ES-I3 (cell line): ENCODE measurements at regions not wholly inside any gene's neighbourhood (a gene's known extent, or its start where the extent isn't known, plus 50 kb on each side); places are given as distances from the start of the nearest gene placed in this dataset.

ENCODE experiments used
- H3K36me3 ChIP-seq: 2 replicates; pipeline ENCODE4 v1.6.1; 2013; ENCODE audit warnings: mild to moderate bottlenecking, low read length, control low read depth, moderate library complexity; ENCODE audit not compliant: insufficient read depth
- H3K4me1 ChIP-seq: 2 replicates; pipeline ENCODE4 v1.6.1; 2013; ENCODE audit warnings: mild to moderate bottlenecking, control low read depth, low read length; ENCODE audit not compliant: insufficient read depth
- H3K9ac ChIP-seq: 2 replicates; pipeline ENCODE4 v1.6.1; 2013; ENCODE audit warnings: low read depth, mild to moderate bottlenecking, low read length, moderate library complexity
- H3K9me3 ChIP-seq: 2 replicates; pipeline ENCODE4 v1.6.1; 2013; ENCODE audit warnings: mild to moderate bottlenecking, low read length, moderate library complexity; ENCODE audit not compliant: control insufficient read depth, insufficient read depth

DNA sequence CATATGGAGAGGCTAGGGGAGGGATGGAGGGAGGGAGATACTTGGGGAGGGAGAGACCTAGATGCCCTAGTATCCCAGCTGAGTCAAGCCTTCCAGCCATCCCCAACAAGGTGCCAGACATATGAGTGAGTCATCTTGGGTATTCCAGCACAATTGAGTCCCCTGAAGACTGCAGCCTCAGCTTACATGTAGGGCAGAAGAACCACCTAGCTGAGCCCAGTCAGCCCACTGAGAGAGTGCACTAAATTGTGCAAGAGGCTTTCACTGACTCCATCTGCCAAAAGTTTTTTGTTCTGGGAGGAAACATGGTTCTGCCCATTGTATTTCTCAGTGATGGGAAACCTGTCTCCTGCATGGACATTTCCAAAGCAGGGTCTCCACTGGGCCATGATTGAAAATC, 76.4 kb downstream of the FOXD2 start:
- Histone ChIP-seq H3K9ac (no peak overlapping the region), H3K4me1 (no peaks in the 10 kb centered on the region), H3K9me3 (no peaks in the 10 kb centered on the region), H3K36me3 (no peaks in the 10 kb centered on the region)

DNA sequence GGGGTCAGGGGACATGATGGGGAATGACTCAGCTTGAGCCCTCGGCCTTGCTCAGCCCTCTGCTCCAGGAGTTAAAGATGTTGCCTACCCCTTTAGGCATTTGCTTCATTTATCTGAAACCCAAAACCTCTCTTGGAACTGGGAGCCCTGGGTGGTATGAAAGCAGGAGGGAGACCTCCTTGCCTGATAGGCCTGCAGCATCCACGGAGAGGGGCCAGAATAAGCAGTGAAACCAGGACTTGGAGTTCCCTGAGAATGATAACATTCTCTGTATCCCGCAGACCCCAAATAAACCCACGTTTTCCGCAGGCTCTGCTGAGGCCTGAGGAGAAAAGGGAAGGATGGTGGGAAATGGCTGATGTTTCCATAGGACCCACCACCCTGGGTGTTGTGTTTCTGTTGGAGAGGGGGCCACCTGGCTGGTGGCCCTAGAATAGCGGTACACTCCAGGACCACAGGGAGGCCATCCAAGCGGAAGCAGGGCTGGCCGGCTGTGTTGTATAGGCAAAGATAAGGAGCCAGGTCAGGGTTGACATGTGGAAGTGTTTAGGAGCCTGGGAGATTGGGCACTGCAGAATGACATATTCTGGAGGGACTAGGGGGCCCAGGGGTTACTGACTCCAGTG, 77.4 kb downstream of the FOXD2 start:
- Histone ChIP-seq H3K9ac (no peak overlapping the region), H3K4me1 (no peaks in the 10 kb centered on the region), H3K36me3 (no peaks in the 10 kb centered on the region), H3K9me3 (no peaks in the 10 kb centered on the region)

DNA sequence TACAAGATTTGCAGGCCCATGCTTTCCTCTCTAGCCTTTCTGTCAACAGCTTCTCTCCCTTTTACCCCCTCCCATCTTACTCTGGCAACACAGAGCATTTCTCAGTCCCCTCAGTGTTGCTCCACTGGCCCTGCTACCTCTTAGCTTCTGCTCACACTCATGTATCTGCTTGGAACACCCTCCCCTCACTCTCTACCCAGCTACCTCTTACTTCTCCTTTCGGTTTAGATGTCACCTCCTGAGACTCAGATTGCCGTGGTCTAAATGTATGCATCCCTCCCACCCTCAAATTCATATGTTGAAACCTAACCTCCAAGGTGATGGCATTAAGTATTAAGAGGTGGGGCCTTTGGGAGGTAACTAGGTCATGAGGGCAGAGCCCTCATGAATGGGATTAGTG, 80.1 kb downstream of the FOXD2 start:
- no peak overlapping the region for H3K9ac ChIP-seq
- no peaks in the 10 kb centered on the region for H3K36me3 ChIP-seq
- peaks cover 2% of the 10 kb centered on the region; the same call in 1 of the 2 replicates for H3K4me1 ChIP-seq
- H3K9me3 ChIP-seq: no peaks in the 10 kb centered on the region

DNA sequence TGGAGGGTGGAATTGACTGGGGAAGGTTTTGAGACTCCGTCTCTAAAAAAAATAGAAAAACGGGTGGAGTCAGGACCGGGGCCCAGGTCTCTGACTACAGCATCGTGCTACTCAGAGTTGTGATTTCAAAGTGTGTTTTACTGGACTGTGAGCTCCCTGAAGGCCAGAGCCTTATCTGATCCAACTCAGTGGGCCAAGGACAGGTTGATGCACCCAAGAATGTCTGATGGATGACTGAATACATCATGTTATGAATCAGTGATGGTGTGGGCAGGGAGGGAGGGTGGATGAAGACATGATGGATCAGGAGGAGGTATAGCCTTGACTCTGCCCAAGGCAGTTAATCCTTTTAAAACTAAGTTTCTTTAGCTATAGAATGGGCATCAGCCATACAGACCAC, 81.6 kb downstream of the FOXD2 start:
- Histone ChIP-seq H3K36me3 (no peaks in the 10 kb centered on the region), H3K4me1 (peaks cover 10% of the 10 kb centered on the region; the same call in 1 of the 2 replicates), H3K9me3 (no peaks in the 10 kb centered on the region), H3K9ac (no peak overlapping the region)

DNA sequence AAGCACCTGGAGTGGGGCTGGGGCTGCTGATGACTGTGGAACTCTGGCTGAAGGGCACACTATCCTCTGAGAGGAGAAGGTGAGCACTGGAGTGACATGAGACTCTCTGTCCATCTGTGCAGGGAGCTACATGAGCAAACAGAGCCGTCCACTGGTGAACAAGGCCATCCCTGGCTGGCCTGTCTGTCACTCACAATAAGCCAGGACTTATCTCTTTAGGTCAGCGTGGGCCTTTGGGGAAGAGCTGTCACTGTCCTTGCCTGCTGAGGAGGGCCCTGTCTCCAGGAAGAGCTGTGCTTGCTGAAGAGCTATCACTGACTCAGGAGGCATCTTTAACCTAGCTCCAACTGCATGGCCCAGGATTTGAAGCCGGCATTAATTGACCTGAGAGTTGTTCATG, 82.1 kb downstream of the FOXD2 start:
- H3K36me3 ChIP-seq: no peaks in the 10 kb centered on the region
- no peaks in the 10 kb centered on the region for H3K9me3 ChIP-seq
- no peak overlapping the region for H3K9ac ChIP-seq
- peaks cover 10% of the 10 kb centered on the region; the same call in 1 of the 2 replicates for H3K4me1 ChIP-seq

DNA sequence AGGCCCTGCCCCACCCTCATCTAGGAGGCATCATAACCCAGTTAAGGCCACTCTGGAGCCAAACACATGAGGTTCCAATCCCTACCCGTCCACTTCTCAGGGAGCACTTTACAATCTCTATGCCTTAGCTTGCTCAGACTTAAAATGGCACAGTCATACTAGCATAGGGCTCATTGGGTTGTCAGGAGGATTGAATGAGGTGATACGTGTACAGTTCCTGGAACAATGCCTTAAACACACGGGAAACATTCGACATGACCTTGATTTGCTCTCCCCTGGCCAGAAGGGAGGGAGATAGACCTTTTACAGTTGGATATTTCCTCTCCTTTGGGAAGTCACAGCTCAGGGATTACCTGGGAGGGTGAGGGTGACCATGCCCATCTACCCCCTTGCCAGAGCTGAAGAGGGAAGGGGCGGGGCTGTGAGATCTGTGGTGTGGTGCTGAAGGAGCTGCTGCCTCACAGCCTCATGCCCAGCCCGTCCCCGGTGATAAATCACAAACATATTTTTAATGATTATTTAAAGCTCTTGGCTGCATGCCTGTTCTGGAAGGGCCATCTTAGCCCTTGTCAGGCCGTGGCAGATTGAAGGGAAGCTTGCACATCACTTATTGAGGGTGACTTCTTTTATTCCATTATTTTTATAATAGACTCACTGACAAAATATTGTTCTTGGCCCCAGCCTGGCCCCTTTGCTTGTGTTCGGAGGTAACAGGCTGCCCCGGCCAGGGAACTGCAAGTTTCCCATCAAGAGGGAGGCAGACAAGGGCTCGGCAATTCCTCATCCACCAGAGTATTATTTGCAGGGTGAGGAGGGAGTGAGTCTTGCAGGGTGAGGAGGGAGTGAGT, 83.4 kb downstream of the FOXD2 start:
- Histone ChIP-seq H3K9me3 (no peaks in the 10 kb centered on the region), H3K9ac (no peak overlapping the region), H3K4me1 (peaks cover 15% of the 10 kb centered on the region; the same call in 1 of the 2 replicates), H3K36me3 (no peaks in the 10 kb centered on the region)

DNA sequence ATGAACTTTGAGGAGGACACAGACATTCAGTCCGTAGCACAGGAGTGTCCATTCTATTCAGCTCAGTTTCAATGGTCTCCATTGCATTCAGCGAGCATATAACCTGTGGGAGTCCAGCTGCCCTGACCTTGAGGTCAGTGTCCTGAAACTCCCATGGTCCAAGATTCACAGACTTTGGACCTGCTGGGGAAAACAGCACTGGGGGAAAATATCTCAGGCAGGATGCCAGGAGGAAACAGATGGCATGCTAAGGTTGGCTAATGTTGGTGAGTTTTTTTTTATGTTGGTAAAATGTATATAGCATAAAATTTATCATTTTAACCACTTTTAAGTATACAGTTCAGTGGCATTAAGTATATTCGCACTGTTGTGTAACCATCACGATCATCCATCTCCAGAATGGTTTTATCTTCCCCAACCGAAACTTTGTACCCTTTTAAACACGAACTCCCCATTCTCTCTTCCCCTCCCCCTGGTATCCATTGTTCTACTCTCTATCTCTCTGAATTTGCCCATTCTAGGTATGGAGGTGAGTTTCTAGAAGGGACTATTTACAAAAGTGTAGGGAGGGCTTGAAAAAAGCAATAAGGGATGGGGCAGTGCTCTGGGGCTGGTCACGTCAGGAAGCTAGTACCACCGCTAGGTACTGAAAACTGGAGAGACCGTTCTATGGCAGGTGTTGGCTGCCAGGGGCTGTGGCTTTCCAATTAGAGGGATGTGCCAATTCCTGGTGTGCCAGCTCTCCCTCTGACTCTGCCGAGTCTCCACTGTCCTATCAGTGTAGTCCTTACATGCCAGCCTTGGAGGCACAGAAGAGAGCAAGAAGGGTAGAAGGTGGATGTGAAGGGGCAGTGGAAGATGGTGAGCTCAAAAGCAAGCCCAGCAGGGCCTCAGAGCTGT, 85.3 kb downstream of the FOXD2 start:
- no peaks in the 10 kb centered on the region for H3K36me3 ChIP-seq
- no peak overlapping the region for H3K9ac ChIP-seq
- H3K4me1 ChIP-seq: peaks cover 15% of the 10 kb centered on the region; the same call in 1 of the 2 replicates
- H3K9me3 ChIP-seq: no peaks in the 10 kb centered on the region

DNA sequence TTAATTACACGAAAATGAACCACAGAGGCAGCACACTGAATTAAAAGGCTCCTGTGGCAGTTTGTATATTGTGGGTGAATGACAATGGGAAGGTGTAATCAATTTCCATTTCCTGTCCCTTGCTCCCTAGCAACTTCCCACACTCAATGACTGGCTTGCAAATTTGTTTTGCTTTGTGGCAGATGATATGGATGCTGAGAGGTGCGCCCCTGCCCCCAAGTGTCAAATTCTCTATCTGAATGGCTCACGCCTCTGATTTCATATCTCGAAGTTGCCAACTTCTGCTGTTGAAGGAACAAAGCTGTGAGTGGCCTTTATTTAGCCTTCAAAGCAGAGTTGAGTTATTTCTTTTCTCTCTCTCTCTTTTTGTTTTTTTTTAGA, 86.0 kb downstream of the FOXD2 start:
- H3K36me3 ChIP-seq: no peaks in the 10 kb centered on the region
- H3K9ac ChIP-seq: no peak overlapping the region
- peaks cover 15% of the 10 kb centered on the region; the same call in 1 of the 2 replicates for H3K4me1 ChIP-seq
- H3K9me3 ChIP-seq: peaks cover under 1% of the 10 kb centered on the region; the same call in 1 of the 2 replicates

DNA sequence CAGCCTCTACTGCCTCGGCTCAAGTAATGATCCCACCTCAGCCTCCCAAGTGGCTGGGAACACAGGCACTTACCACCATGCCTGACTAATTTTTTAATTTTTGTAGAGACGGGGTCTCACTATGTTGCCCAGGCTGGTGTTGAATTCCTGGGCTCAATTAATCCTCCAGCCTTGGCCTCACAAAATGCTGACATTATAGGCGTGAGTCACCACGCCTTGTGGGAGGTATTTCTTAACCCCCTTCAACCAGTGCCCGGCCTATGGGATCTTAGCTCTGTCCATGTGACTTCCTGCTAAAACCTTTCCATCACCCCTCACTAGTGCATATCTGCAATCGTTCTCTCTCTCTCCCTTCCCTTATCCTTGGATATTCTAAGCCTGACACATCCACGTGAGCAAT, 86.4 kb downstream of the FOXD2 start:
- H3K9me3 ChIP-seq: peaks cover 5% of the 10 kb centered on the region
- no peaks in the 10 kb centered on the region for H3K36me3 ChIP-seq
- no peak overlapping the region for H3K9ac ChIP-seq
- H3K4me1 ChIP-seq: peaks cover 15% of the 10 kb centered on the region; the same call in 1 of the 2 replicates

DNA sequence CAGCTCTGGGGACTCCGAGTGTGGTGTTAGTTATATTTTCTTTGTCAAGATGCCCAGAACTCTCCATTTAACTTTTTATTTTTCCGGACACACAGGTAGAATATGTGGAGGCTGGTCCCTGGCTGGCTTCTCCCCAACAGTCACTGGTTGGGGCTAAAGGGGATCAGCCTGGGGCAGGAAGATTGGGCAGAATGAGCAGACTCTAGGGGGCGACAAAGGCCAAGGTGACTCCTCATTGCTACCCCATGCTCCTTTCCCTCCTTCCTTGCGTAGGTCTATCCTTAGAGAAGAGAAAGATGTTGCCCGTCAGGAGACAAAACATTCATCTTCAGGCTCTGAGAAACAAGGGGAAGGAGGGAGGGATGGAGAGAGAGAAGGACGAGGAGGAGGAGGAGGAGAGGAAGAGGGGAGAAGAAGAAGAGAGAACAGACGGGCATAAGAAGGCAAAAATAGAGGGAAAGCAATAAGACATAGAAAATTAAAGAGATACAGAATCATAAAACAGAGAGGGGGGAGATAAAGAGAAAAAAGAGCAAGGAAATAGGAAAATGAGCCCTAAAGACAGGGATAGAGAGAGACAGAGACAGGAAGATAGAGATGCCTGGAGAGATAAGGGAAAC, 89.9 kb downstream of the FOXD2 start:
- no peak overlapping the region for H3K9ac ChIP-seq
- H3K4me1 ChIP-seq: peaks cover 15% of the 10 kb centered on the region; the same call in 1 of the 2 replicates
- peaks cover 7% of the 10 kb centered on the region for H3K9me3 ChIP-seq
- no peaks in the 10 kb centered on the region for H3K36me3 ChIP-seq

DNA sequence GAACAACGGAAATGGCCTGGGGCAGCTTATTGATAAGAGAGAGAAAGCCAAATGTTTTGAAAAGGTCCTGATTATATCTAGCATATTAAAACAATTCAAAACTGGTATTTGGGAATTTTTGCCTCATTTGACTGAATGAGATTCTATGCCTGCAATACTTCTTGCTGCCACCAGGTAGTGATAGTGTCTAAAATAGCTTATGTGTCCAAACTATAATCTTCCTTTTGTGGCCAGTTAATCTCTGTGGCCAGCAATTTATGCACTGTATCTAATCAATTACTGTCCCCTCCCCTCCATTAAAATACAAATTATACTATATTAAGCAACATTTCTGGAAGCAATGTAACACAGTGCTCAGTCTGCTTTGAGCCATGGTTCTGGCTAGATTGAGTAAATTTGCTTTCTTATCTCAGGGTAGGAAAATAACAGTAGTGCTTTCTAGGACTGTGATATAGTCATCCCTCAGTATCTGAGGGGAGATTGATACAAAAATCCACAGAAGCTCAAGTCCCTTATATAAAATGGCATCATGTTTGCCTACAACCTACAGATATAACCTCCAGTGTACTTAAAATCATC, 91.8 kb downstream of the FOXD2 start:
- Histone ChIP-seq H3K4me1 (peaks cover 15% of the 10 kb centered on the region; the same call in 1 of the 2 replicates), H3K36me3 (no peaks in the 10 kb centered on the region), H3K9me3 (peaks cover 7% of the 10 kb centered on the region), H3K9ac (no peak overlapping the region)

DNA sequence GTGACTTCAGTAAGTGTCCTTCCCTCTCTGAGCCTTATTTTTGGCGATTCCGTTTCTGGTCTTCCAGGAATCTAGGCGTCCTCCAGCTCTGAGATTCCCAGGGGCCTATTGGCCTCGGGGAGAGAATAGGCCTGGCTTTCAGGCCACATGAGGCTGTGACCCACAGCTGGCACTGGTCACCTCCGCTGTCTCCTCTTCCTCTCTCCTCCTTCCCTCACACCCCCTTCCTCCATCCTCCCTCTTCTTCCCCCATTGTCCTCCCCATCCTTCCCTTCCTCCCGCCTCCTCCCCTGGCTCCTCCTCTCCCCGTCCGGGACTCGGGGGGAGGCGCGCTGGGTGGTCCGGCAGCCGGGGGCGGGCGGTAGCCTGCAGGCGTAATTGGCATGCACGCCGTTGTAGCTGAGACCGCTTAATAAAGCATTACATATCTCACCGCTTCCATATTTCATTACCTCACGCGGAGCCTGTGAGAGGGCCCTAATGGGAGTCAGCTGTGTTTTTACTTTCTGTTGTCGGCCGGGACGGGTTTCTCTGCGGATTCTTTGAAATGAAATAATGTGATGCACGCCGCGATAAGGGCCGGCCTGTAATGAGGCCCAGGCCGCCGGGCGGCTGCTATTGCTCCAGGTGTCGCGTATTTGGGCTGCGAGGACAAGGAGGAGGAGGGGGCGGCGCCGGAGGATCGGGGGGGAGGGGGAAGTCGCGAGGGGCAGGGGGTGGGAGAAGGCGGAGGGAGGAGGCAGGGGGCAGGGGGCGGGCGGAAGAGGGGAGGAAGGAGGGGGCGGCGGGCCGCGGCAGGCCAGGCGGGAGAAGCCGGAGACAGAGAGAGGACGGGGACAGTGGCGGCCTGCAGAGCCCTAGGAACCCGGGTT, 95.3 kb downstream of the FOXD2 start:
- no peaks in the 10 kb centered on the region for H3K36me3 ChIP-seq
- peak overlapping the region; percentile 64 for H3K9ac ChIP-seq
- H3K9me3 ChIP-seq: peaks cover 7% of the 10 kb centered on the region
- H3K4me1 ChIP-seq: peaks cover 17% of the 10 kb centered on the region; the same call in 1 of the 2 replicates

DNA sequence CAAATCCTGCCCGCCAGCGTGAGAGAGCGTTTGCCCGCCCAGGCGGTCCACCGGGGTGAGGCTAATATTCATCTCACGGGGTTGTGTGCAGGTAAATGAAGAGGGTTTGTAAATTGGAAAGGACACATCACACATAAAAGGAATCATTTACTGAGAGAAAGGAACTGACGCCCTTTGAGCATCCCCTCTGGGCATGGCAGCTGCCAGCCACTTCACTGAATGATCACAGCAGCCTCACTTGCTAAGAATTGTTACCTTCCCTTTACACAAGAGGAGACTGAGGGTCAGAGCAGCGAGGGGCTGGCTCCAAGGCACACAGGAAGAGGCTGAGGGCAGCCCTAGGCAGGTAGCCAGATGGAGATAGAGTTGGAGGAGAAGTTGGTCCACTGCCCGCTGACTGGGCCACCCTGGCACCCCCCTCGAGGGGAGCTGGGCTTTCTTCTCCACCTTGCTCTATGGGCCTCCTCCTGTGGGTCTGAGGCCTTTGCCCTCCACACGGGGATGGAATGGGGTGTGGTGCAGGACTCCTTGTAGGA, 96.0 kb downstream of the FOXD2 start:
- Histone ChIP-seq H3K4me1 (peaks cover 17% of the 10 kb centered on the region; the same call in 1 of the 2 replicates), H3K36me3 (no peaks in the 10 kb centered on the region), H3K9me3 (peaks cover 7% of the 10 kb centered on the region), H3K9ac (peak overlapping the region; percentile 48; the same call in 1 of the 2 replicates)
